Naive thymus-derived CD4-positive, alpha-beta T cell (primary cell): ENCODE measurements at regions not wholly inside any gene's neighbourhood (a gene's known extent, or its start where the extent isn't known, plus 50 kb on each side); places are given as distances from the start of the nearest gene placed in this dataset.

Source experiments
- ATAC-seq: fragments of 150-1000 bp; cut with Tn5 transposase; 2 replicates; pipeline ENCODE4 v1.10.0; 2021; ENCODE audit warnings: mild to moderate bottlenecking, moderate library complexity
- CTCF ChIA-PET: fragments of 350-600 bp; sonication (Branson Sonifier 250); formaldehyde crosslinking; loops from one replicate; lab custom pipeline; 2021; ENCODE audit warnings: antibody characterized with exemption; lab: Charles Lee
- POLR2A ChIA-PET: fragments of 350-600 bp; sonication (Branson Sonifier 250); formaldehyde crosslinking; loops from one replicate; lab custom pipeline; 2021; ENCODE audit warnings: antibody characterized with exemption, inconsistent platforms; lab: Charles Lee
- DNase-seq, 9 donors: peaks; one replicate each; pipeline versions ENCODE4 v3.0.0 to v3.0.0-alpha.2; 2020 to 2022; ENCODE audit warnings: mixed read lengths in 1 of 9
- H3K27ac ChIP-seq: one replicate; pipeline ENCODE4 v1.7.0; 2013; ENCODE audit warnings: mild to moderate bottlenecking, low read depth, low read length, moderate library complexity
- H3K27me3 ChIP-seq, 2 donors: one replicate each; pipeline ENCODE4 v1.7.0; 2013; ENCODE audit warnings: low read length in 2 of 2, mild to moderate bottlenecking in 2 of 2, moderate library complexity in 2 of 2; ENCODE audit not compliant: control insufficient read depth in 2 of 2, insufficient read depth in 2 of 2
- H3K36me3 ChIP-seq, 3 experiments: 1 replicate in 2 of 3; 2 replicates in 1 of 3; pipeline ENCODE4 v1.7.0; 2013; ENCODE audit warnings: low read length in 3 of 3, mild to moderate bottlenecking in 3 of 3, moderate library complexity in 1 of 3; ENCODE audit not compliant: insufficient read depth in 3 of 3, control insufficient read depth in 2 of 3
- H3K4me1 ChIP-seq, 2 donors: one replicate each; pipeline ENCODE4 v1.7.0; 2013; ENCODE audit warnings: low read length in 2 of 2, mild to moderate bottlenecking in 2 of 2, moderate library complexity in 1 of 2; ENCODE audit not compliant: control insufficient read depth in 2 of 2, insufficient read depth in 2 of 2
- H3K4me3 ChIP-seq: 2 replicates; pipeline ENCODE4 v1.7.0; 2013; ENCODE audit warnings: mild to moderate bottlenecking, low read length
- H3K9me3 ChIP-seq, 3 experiments: 1 replicate in 2 of 3; 2 replicates in 1 of 3; pipeline ENCODE4 v1.7.0; 2013; ENCODE audit warnings: low read length in 3 of 3; ENCODE audit not compliant: control insufficient read depth in 2 of 3
- H3K27ac Mint-ChIP-seq, 9 donors: one replicate each; pipeline ENCODE4 v1.8.0; 2020 to 2022; ENCODE audit warnings: mixed read lengths in 9 of 9, mild to moderate bottlenecking in 8 of 9, moderate library complexity in 5 of 9, inconsistent platforms in 2 of 9
- H3K27me3 Mint-ChIP-seq, 5 donors: one replicate each; pipeline ENCODE4 v1.8.0; 2021 to 2022; ENCODE audit warnings: mixed read lengths in 5 of 5, mild to moderate bottlenecking in 1 of 5
- H3K36me3 Mint-ChIP-seq, 5 donors: one replicate each; pipeline ENCODE4 v1.8.0; 2020 to 2022; ENCODE audit warnings: mixed read lengths in 5 of 5, mild to moderate bottlenecking in 3 of 5, inconsistent platforms in 1 of 5
- H3K4me1 Mint-ChIP-seq, 7 donors: one replicate each; pipeline ENCODE4 v1.8.0; 2020 to 2022; ENCODE audit warnings: mixed read lengths in 7 of 7, mild to moderate bottlenecking in 3 of 7, inconsistent platforms in 1 of 7
- H3K4me3 Mint-ChIP-seq, 10 donors: one replicate each; pipeline ENCODE4 v1.8.0; 2020 to 2022; ENCODE audit warnings: mild to moderate bottlenecking in 10 of 10, mixed read lengths in 10 of 10, moderate library complexity in 6 of 10, inconsistent platforms in 2 of 10
- H3K9me3 Mint-ChIP-seq, 11 donors: one replicate each; pipeline ENCODE4 v1.8.0; 2020 to 2022; ENCODE audit warnings: mixed read lengths in 11 of 11, mild to moderate bottlenecking in 4 of 11, inconsistent platforms in 1 of 11, moderate library complexity in 1 of 11
- intact Hi-C, 2 donors: fragments of 100-400 bp; cut with micrococcal nuclease; formaldehyde crosslinking; loops; one replicate each; pipeline ENCODE4 v1.15.1; 2023

DNA sequence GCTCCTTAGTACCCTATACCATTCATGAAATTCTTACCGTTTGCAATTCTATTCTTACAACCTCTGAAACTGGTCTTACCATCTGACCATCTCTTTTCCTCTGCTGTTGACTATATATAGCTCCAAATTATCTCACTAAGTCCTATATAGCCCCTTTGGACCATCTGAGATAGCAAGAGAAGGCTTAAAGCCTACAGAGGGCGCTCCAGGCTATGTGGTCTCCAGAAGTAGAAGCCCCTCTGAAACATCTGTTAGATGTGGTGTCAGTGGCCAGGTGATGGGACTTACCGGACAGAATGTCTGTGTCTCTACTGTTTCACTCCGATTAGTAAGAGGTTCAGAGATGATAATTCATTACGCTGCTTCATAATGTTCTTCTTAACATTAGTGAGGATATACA is 140.7 kb upstream of the BMP2 start:
- CTCF ChIA-PET: no interaction called here
- no peak overlapping the region for H3K27ac ChIP-seq
- Mint-ChIP-seq H3K36me3 (no peaks in the 10 kb centered on the region), H3K4me1 (no peaks in the 10 kb centered on the region), H3K9me3 (peaks cover 3 to 21% (median 9%) of the 10 kb centered on the region in 11 donors), H3K4me3 (no peak overlapping the region), H3K27me3 (no peaks in the 10 kb centered on the region), H3K27ac (no peak overlapping the region)
- H3K36me3 ChIP-seq: no peaks in the 10 kb centered on the region
- no peaks in the 10 kb centered on the region for H3K4me1 ChIP-seq
- intact Hi-C loops: no loop called here
- ATAC-seq (no peak), DNase-seq (no peak)
- H3K4me3 ChIP-seq: no peak overlapping the region
- POLR2A ChIA-PET: no interaction called here
- H3K9me3 ChIP-seq: no peaks in the 10 kb centered on the region
- no peaks in the 10 kb centered on the region for H3K27me3 ChIP-seq

GRCh38 chr20:6623989-6624388 is 143.5 kb upstream of the BMP2 start:
- Mint-ChIP-seq H3K27me3 (no peaks in the 10 kb centered on the region), H3K27ac (peak overlapping the region in 1 of 9 donors; percentile 23), H3K4me3 (no peak overlapping the region), H3K9me3 (peaks cover 0 to 12% (median 7%) of the 10 kb centered on the region in 11 donors), H3K36me3 (peaks cover 0 to 3% (median 0%) of the 10 kb centered on the region in 5 donors), H3K4me1 (no peaks in the 10 kb centered on the region)
- no peaks in the 10 kb centered on the region for H3K4me1 ChIP-seq
- ChIA-PET POLR2A (no interaction called here), CTCF (no interaction called here)
- no peaks in the 10 kb centered on the region for H3K36me3 ChIP-seq
- DNase-seq: no peak
- no peak for ATAC-seq
- H3K27ac ChIP-seq: no peak overlapping the region
- no peaks in the 10 kb centered on the region for H3K27me3 ChIP-seq
- no peak overlapping the region for H3K4me3 ChIP-seq
- H3K9me3 ChIP-seq: no peaks in the 10 kb centered on the region
- intact Hi-C loops: no loop called here

DNA sequence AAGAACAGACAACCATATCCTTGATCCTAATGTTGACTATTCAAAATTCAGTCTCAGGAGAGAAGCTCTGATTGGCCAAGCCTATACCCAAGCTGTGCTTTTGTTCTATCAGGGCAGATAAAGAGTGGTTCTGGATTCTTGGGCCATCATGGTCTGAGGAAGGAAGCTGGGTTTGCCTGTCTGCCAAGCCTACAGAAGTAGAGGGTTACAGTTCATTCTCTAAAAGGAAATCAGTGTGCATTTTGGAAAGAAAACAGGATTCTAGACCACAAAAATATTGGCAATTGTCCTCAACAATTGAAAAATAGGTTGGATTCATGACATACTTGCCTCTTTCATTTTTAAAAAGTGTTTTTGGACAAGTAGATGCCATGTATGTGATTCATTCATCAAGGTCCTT is 145.4 kb upstream of the BMP2 start:
- peaks cover 0 to 9% (median 3%) of the 10 kb centered on the region in 11 donors for H3K9me3 Mint-ChIP-seq
- Histone ChIP-seq H3K9me3 (no peaks in the 10 kb centered on the region), H3K36me3 (no peaks in the 10 kb centered on the region), H3K27me3 (no peaks in the 10 kb centered on the region), H3K4me1 (no peaks in the 10 kb centered on the region), H3K27ac (no peak overlapping the region), H3K4me3 (no peak overlapping the region)
- no peaks in the 10 kb centered on the region for H3K27me3 Mint-ChIP-seq
- no peak overlapping the region for H3K27ac Mint-ChIP-seq
- no peaks in the 10 kb centered on the region for H3K4me1 Mint-ChIP-seq
- POLR2A ChIA-PET: no interaction called here
- CTCF ChIA-PET: no interaction called here
- intact Hi-C loops: no loop called here
- H3K4me3 Mint-ChIP-seq: no peak overlapping the region
- H3K36me3 Mint-ChIP-seq: peaks cover 0 to 3% (median 0%) of the 10 kb centered on the region in 5 donors
- ATAC-seq (no peak), DNase-seq (no peak)

- Histone ChIP-seq H3K4me1 (no peaks in the 10 kb centered on the region), H3K9me3 (no peaks in the 10 kb centered on the region), H3K27ac (no peak overlapping the region), H3K36me3 (no peaks in the 10 kb centered on the region), H3K27me3 (no peaks in the 10 kb centered on the region), H3K4me3 (no peak overlapping the region)
- intact Hi-C loops: no loop called here
- Mint-ChIP-seq H3K27ac (no peak overlapping the region), H3K27me3 (no peaks in the 10 kb centered on the region), H3K36me3 (peaks cover 0 to 3% (median 0%) of the 10 kb centered on the region in 5 donors), H3K4me1 (no peaks in the 10 kb centered on the region), H3K4me3 (no peak overlapping the region), H3K9me3 (peaks cover 0 to 9% (median 2%) of the 10 kb centered on the region in 11 donors)
- DNase-seq (no peak), ATAC-seq (no peak)
- ChIA-PET POLR2A (no interaction called here), CTCF (no interaction called here)
Observed at GRCh38 chr20:6618051-6618450, 149.4 kb upstream of the BMP2 start.

DNA sequence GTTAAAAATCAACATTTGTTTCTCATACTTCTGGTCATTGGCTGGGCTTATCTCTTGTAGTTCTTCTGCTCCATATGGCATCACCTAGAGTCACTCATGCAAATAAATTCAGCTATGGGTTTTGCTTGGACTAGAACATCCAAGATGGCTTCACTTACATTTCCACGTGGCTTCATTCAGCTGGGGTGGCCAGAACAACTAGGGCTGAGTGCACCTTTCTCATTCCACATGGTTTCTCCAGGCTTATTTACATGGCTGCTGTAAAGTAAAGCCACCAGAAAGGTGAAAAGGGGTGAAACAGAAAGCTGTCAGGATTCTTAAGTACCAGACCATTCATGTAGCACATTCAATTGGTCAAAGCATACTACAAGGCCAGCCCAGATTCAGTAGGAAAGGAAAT is 151.1 kb upstream of the BMP2 start:
- no peak overlapping the region for H3K27ac ChIP-seq
- H3K9me3 ChIP-seq: no peaks in the 10 kb centered on the region
- ChIA-PET CTCF (no interaction called here), POLR2A (no interaction called here)
- no peak overlapping the region for H3K27ac Mint-ChIP-seq
- DNase-seq: no peak
- peaks cover 0 to 19% (median 7%) of the 10 kb centered on the region in 11 donors for H3K9me3 Mint-ChIP-seq
- peaks cover 0 to 6% (median 0%) of the 10 kb centered on the region in 7 donors for H3K4me1 Mint-ChIP-seq
- no peaks in the 10 kb centered on the region for H3K27me3 Mint-ChIP-seq
- intact Hi-C loops: no loop called here
- peaks cover 0 to 3% (median 0%) of the 10 kb centered on the region in 5 donors for H3K36me3 Mint-ChIP-seq
- H3K4me1 ChIP-seq: no peaks in the 10 kb centered on the region
- H3K36me3 ChIP-seq: no peaks in the 10 kb centered on the region
- H3K27me3 ChIP-seq: no peaks in the 10 kb centered on the region
- no peak for ATAC-seq
- no peak overlapping the region for H3K4me3 ChIP-seq
- no peak overlapping the region for H3K4me3 Mint-ChIP-seq

DNA sequence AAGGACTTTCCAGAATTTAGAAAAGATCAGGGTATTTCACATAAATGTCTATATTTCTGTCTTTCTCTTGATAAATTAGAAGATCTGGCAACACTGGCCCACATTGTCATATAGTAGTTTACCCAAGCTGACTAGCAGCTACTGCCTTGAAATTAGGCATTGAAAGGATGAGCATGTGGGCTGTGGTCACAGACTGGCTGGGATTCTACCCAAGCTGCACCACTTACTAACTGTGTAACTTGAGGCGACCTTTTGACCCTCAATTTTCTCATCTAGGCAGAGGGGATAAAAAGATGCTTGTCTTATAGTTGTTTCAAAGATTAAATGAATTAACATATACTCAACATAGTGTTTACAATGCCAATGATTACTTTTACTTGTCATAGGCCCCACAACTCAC is 152.7 kb upstream of the BMP2 start:
- Mint-ChIP-seq H3K4me1 (peaks cover 0 to 6% (median 0%) of the 10 kb centered on the region in 7 donors), H3K27me3 (no peaks in the 10 kb centered on the region), H3K9me3 (peaks cover 0 to 22% (median 5%) of the 10 kb centered on the region in 11 donors), H3K4me3 (no peak overlapping the region), H3K36me3 (peaks cover 0 to 3% (median 0%) of the 10 kb centered on the region in 5 donors), H3K27ac (no peak overlapping the region)
- ChIA-PET CTCF (no interaction called here), POLR2A (no interaction called here)
- no peak for DNase-seq
- Histone ChIP-seq H3K9me3 (no peaks in the 10 kb centered on the region), H3K36me3 (no peaks in the 10 kb centered on the region), H3K4me3 (no peak overlapping the region), H3K27ac (no peak overlapping the region), H3K27me3 (no peaks in the 10 kb centered on the region), H3K4me1 (no peaks in the 10 kb centered on the region)
- ATAC-seq: no peak
- intact Hi-C loops: no loop called here

DNA sequence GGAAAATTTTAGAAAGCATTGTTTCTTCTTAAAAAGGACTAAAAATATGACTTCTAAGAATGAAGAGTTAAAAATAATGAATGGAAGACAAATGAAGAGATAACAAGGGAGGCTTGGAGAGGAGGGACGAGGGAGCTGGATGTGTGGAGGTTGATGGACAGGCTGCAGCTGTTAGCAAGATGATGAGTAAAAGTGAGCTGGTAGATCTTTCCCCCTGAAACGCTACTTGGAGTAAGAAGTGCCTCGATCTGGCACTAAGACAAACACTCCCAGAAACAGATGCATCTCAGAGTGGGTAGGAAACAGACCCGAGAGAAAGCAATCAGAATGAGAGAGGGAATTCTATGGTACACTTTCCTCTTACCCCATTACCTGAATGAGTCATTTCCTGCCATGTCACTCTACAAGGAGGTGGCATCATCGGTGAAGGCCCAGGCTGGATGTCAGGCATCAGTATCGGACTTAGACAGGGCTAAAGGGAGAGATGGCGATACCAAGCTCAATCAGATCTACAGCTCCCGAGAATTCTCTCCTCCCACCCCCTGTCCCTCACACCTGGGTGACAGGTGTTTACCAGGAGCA is 154.1 kb upstream of the BMP2 start:
- H3K27ac ChIP-seq: no peak overlapping the region
- H3K4me1 ChIP-seq: no peaks in the 10 kb centered on the region
- POLR2A ChIA-PET: no interaction called here
- intact Hi-C loops: no loop called here
- Mint-ChIP-seq H3K36me3 (peaks cover 0 to 3% (median 0%) of the 10 kb centered on the region in 5 donors), H3K27ac (no peak overlapping the region), H3K9me3 (peaks cover 0 to 22% (median 5%) of the 10 kb centered on the region in 11 donors), H3K4me1 (peaks cover 0 to 6% (median 0%) of the 10 kb centered on the region in 7 donors), H3K4me3 (no peak overlapping the region), H3K27me3 (no peaks in the 10 kb centered on the region)
- H3K27me3 ChIP-seq: no peaks in the 10 kb centered on the region
- DNase-seq (no peak), ATAC-seq (no peak)
- no peak overlapping the region for H3K4me3 ChIP-seq
- CTCF ChIA-PET: no interaction called here
- no peaks in the 10 kb centered on the region for H3K36me3 ChIP-seq
- no peaks in the 10 kb centered on the region for H3K9me3 ChIP-seq
